ENCODE measurements at regions not wholly inside any gene's neighbourhood (a gene's known extent, or its start where the extent isn't known, plus 50 kb on each side); places are given as distances from the start of the nearest gene placed in this dataset.

DNA sequence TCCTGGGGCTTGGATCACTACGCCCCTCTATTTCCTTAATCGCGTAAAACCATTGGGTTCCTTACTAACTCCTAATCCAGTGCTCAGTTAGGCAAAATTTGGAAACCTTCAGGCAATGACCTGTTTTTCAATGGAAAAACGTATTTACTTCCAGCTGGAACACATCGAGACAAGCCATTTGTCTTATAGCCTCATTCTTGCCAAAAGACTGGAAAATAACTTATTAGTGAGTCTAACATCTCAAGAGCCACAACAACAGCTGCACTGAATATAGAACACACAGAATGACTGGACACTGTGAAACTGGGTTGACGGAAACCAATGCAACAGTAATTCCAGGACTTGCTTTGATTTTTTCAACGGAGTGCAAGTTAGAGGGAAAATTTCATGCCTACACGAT lies 125.2 kb upstream of the MAP3K7 start:
- TF ChIP-seq, protein P1, sequence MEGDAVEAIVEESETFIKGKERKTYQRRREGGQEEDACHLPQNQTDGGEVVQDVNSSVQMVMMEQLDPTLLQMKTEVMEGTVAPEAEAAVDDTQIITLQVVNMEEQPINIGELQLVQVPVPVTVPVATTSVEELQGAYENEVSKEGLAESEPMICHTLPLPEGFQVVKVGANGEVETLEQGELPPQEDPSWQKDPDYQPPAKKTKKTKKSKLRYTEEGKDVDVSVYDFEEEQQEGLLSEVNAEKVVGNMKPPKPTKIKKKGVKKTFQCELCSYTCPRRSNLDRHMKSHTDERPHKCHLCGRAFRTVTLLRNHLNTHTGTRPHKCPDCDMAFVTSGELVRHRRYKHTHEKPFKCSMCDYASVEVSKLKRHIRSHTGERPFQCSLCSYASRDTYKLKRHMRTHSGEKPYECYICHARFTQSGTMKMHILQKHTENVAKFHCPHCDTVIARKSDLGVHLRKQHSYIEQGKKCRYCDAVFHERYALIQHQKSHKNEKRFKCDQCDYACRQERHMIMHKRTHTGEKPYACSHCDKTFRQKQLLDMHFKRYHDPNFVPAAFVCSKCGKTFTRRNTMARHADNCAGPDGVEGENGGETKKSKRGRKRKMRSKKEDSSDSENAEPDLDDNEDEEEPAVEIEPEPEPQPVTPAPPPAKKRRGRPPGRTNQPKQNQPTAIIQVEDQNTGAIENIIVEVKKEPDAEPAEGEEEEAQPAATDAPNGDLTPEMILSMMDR (IDR thresholded peaks at IDR 0.05), result no peak
- TF ChIP-seq POLR2A (IDR thresholded peaks at IDR 0.05), result no peak
